Spleen (tissue), 7 donors: ENCODE measurements at regions not wholly inside any gene's neighbourhood (a gene's known extent, or its start where the extent isn't known, plus 50 kb on each side); places are given as distances from the start of the nearest gene placed in this dataset.

Source experiments
- POLR2AphosphoS5 ChIP-seq, 3 donors: sonication (generic); formaldehyde crosslinking; IDR thresholded peaks; one replicate each; pipeline ENCODE4 v1.5.1; 2017; ENCODE audit warnings: antibody characterized with exemption in 3 of 3
- TF ChIP-seq, protein P1 (sequence below), 11 experiments: fragments of 200-600 bp in 7 of 11; fragments of 450-650 bp in 4 of 11; sonication (generic) in 4 of 11; IDR thresholded peaks in 8 of 11; conservative IDR thresholded peaks in 3 of 11; 1 replicate in 7 of 11; 2 replicates in 4 of 11; pipeline versions ENCODE4 v1.4.0 to v1.8.0; 2016 to 2021; ENCODE audit warnings: antibody characterized with exemption in 11 of 11, inconsistent platforms in 4 of 11, mild to moderate bottlenecking in 1 of 11
- donor health status: DM: no; HTN: no; CAD: no; lungs with moderate emphysema.
- donor health status: DM: no; HTN: no; CAD: no.
- donor health status: DM: no; HTN: no; CAD: no.

DNA sequence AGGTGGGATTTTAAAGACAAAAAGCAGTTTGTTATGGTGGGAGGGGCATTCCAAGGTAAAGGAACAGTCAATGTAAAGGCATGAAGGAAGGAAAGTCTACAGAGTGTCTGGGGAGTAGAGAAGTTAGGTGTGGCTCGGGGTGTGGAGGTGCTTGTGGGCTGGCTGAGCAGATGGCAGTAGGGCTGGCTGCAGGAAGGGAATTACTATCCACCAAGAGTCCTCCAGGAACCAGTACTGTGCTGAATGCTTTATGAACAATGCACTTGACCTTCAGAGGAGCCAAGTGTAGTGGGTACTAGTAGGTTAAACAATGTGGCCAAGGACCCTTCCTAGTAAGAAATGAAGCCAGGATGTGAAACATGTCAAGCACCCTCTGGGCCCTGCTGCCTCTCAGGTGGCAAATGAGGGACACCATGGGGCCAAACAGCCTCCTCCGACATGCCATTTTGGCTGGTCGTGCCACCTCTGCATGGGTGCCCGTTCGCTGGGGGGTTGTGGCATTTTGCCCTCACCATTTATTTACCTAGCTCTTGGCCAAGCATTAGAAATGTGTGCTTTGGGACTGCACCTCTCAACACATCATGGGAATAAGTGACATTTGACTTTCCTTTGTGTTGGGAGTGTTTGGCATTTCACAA lies 123.6 kb upstream of the TENM4 start:
- TF ChIP-seq, protein P1, sequence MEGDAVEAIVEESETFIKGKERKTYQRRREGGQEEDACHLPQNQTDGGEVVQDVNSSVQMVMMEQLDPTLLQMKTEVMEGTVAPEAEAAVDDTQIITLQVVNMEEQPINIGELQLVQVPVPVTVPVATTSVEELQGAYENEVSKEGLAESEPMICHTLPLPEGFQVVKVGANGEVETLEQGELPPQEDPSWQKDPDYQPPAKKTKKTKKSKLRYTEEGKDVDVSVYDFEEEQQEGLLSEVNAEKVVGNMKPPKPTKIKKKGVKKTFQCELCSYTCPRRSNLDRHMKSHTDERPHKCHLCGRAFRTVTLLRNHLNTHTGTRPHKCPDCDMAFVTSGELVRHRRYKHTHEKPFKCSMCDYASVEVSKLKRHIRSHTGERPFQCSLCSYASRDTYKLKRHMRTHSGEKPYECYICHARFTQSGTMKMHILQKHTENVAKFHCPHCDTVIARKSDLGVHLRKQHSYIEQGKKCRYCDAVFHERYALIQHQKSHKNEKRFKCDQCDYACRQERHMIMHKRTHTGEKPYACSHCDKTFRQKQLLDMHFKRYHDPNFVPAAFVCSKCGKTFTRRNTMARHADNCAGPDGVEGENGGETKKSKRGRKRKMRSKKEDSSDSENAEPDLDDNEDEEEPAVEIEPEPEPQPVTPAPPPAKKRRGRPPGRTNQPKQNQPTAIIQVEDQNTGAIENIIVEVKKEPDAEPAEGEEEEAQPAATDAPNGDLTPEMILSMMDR (IDR thresholded peaks at IDR 0.05 in 8 of 11, conservative IDR thresholded peaks at IDR 0.05 in 3 of 11) = no peak
- TF ChIP-seq POLR2AphosphoS5 (IDR thresholded peaks at IDR 0.05) = no peak
